GM19452 (cell line): ENCODE measurements at regions not wholly inside any gene's neighbourhood (a gene's known extent, or its start where the extent isn't known, plus 50 kb on each side); places are given as distances from the start of the nearest gene placed in this dataset.

Experiments used
- ATAC-seq: cut with Tn5 transposase; IDR thresholded peaks from one replicate; pipeline ENCODE4 v1.9.1; 2021; ENCODE audit not compliant: unreplicated experiment

- ATAC-seq = no peak
Measured at GRCh38 chr4:129167640-129168260, 71.8 kb downstream of the C4orf33 start.

GRCh38 chr4:129172181-129172580 lies 76.2 kb downstream of the C4orf33 start:
- ATAC-seq = no peak

- ATAC-seq = no peak
Measured at GRCh38 chr4:129176864-129177263, 80.9 kb downstream of the C4orf33 start.

GRCh38 chr4:129179276-129179675 lies 83.3 kb downstream of the C4orf33 start:
- ATAC-seq = no peak

- ATAC-seq = no peak
Measured at GRCh38 chr4:129189630-129190029, 93.7 kb downstream of the C4orf33 start.

GRCh38 chr4:129193357-129194100 lies 97.6 kb downstream of the C4orf33 start:
- no peak for ATAC-seq

GRCh38 chr4:129208481-129208880 lies 112.5 kb downstream of the C4orf33 start:
- ATAC-seq = no peak

GRCh38 chr4:129213692-129214091 lies 117.7 kb downstream of the C4orf33 start:
- ATAC-seq = no peak

GRCh38 chr4:129218360-129218759 lies 122.4 kb downstream of the C4orf33 start:
- no peak for ATAC-seq

- ATAC-seq = no peak
Measured at GRCh38 chr4:129218897-129219296, 122.9 kb downstream of the C4orf33 start.

- ATAC-seq = no peak
Measured at GRCh38 chr4:129220254-129220653, 124.3 kb downstream of the C4orf33 start.

GRCh38 chr4:129223945-129224344 lies 128.0 kb downstream of the C4orf33 start:
- no peak for ATAC-seq

GRCh38 chr4:129230846-129231245 lies 134.9 kb downstream of the C4orf33 start:
- no peak for ATAC-seq

- ATAC-seq = no peak
Measured at GRCh38 chr4:129231945-129232588, 136.1 kb downstream of the C4orf33 start.

GRCh38 chr4:129232589-129233337 lies 136.8 kb downstream of the C4orf33 start:
- ATAC-seq = no peak

GRCh38 chr4:129233691-129234090 lies 137.7 kb downstream of the C4orf33 start:
- ATAC-seq = no peak

- ATAC-seq = no peak
Measured at GRCh38 chr4:129236351-129236750, 140.4 kb downstream of the C4orf33 start.

GRCh38 chr4:129239088-129239487 lies 143.1 kb downstream of the C4orf33 start:
- ATAC-seq = no peak

GRCh38 chr4:129240816-129241215 lies 144.9 kb downstream of the C4orf33 start:
- no peak for ATAC-seq

- no peak for ATAC-seq
Measured at GRCh38 chr4:129246145-129246544, 150.2 kb downstream of the C4orf33 start.

- no peak for ATAC-seq
Measured at GRCh38 chr4:129246910-129247461, 151.0 kb downstream of the C4orf33 start.
